ENCODE measurements at regions not wholly inside any gene's neighbourhood (a gene's known extent, or its start where the extent isn't known, plus 50 kb on each side); places are given as distances from the start of the nearest gene placed in this dataset.
A peak's percentile ranks its signal among the peaks of the same experiment; 100 is the strongest.
"Not testable (repeated sequence)": the region's sequence is repeated elsewhere in the genome, so short reads cannot be mapped to it uniquely, and the experiment has no call there.

GRCh38 chr21:39073063-39073462, 110.2 kb downstream of the PSMG1 start:
- TF ChIP-seq CTCF (IDR thresholded peaks at IDR 0.05; ENCODE audit: low read depth, low read length), result no peak
- no peak for DNase-seq (ENCODE audit: extremely low read depth, low read depth)

- no peak for TF ChIP-seq CTCF (IDR thresholded peaks at IDR 0.05; ENCODE audit: low read depth, low read length)
- no peak for DNase-seq (ENCODE audit: extremely low read depth, low read depth)
These were observed 110.8 kb downstream of the PSMG1 start for GRCh38 chr21:39072468-39072867.

- no peak for TF ChIP-seq CTCF (IDR thresholded peaks at IDR 0.05; ENCODE audit: low read depth, low read length)
- peak; percentile 65 for DNase-seq (ENCODE audit: extremely low read depth, low read depth)
These were observed 111.5 kb downstream of the PSMG1 start for GRCh38 chr21:39071623-39072214.

- DNase-seq (ENCODE audit: extremely low read depth, low read depth), result not testable (repeated sequence)
These were observed 113.4 kb downstream of the PSMG1 start for GRCh38 chr21:39069856-39070255.

- TF ChIP-seq CTCF (IDR thresholded peaks at IDR 0.05; ENCODE audit: low read depth, low read length), result no peak
- DNase-seq (ENCODE audit: extremely low read depth, low read depth), result no peak
These were observed 116.1 kb downstream of the PSMG1 start for GRCh38 chr21:39066829-39067780.

GRCh38 chr21:39065917-39066316, 117.3 kb downstream of the PSMG1 start:
- DNase-seq (ENCODE audit: extremely low read depth, low read depth), result no peak
- no peak for TF ChIP-seq CTCF (IDR thresholded peaks at IDR 0.05; ENCODE audit: low read depth, low read length)

- no peak for DNase-seq (ENCODE audit: extremely low read depth, low read depth)
- no peak for TF ChIP-seq CTCF (IDR thresholded peaks at IDR 0.05; ENCODE audit: low read depth, low read length)
These were observed 118.8 kb downstream of the PSMG1 start for GRCh38 chr21:39064325-39065012.

All from AG09319 (cell line).